PC-9 (cell line): ENCODE measurements at regions not wholly inside any gene's neighbourhood (a gene's known extent, or its start where the extent isn't known, plus 50 kb on each side); places are given as distances from the start of the nearest gene placed in this dataset.

ENCODE experiments used
- BruUV-seq: library from RNA; stranded (reverse); fragments of 400-500 nt; replicated peaks from 2 replicates; lab custom pipeline; 2021; lab: Mats Ljungman, UMichigan
- CTCF ChIA-PET: fragments of 300-600 bp; sonication (Branson Sonifier 250); formaldehyde crosslinking; loops from one replicate; lab custom pipeline; 2022; ENCODE audit warnings: antibody characterized with exemption; lab: Charles Lee
- POLR2A ChIA-PET: fragments of 300-600 bp; sonication (Branson Sonifier 250); formaldehyde crosslinking; loops from one replicate; lab custom pipeline; 2022; ENCODE audit warnings: antibody characterized with exemption; ENCODE audit not compliant: unreplicated experiment; lab: Charles Lee
- DNase-seq, 2 experiments: peaks; one replicate each; pipeline versions ENCODE4 v3.0.0 to v3.0.0-alpha.2; 2015 to 2022; ENCODE audit warnings: mixed read lengths in 1 of 2
- H2AFZ ChIP-seq: fragments of 200-600 bp; sonication (generic); 2 replicates; pipeline ENCODE4 v1.8.1; 2017; ENCODE audit warnings: antibody characterized with exemption
- H3F3A ChIP-seq: fragments of 200-600 bp; sonication (generic); 2 replicates; pipeline ENCODE4 v1.8.1; 2017; ENCODE audit warnings: antibody characterized with exemption, mild to moderate bottlenecking, low read depth; ENCODE audit not compliant: insufficient read depth
- H3K27ac ChIP-seq: fragments of 200-600 bp; sonication (generic); 2 replicates; pipeline ENCODE4 v1.6.1; 2016; ENCODE audit warnings: mixed run types
- H3K27me3 ChIP-seq: fragments of 200-600 bp; sonication (generic); 2 replicates; pipeline ENCODE4 v1.6.1; 2016; ENCODE audit warnings: low read depth, mixed run types; ENCODE audit not compliant: insufficient read depth
- H3K36me3 ChIP-seq: fragments of 200-600 bp; sonication (generic); 2 replicates; pipeline ENCODE4 v1.6.1; 2016; ENCODE audit warnings: low read depth, mixed run types
- H3K4me1 ChIP-seq: fragments of 200-600 bp; sonication (generic); replicated peaks from 2 replicates; pipeline ENCODE4 v1.6.1; 2016; ENCODE audit warnings: mixed run types; ENCODE audit not compliant: insufficient read depth
- H3K4me2 ChIP-seq: fragments of 200-600 bp; sonication (generic); 2 replicates; pipeline ENCODE4 v1.6.1; 2017; ENCODE audit warnings: mixed run types
- H3K4me3 ChIP-seq: fragments of 200-600 bp; sonication (generic); 2 replicates; pipeline ENCODE4 v1.6.1; 2016; ENCODE audit warnings: mixed run types
- H3K79me2 ChIP-seq: fragments of 200-600 bp; sonication (generic); 2 replicates; pipeline ENCODE4 v1.6.1; 2017; ENCODE audit warnings: low read depth, mixed run types
- H3K9me2 ChIP-seq: fragments of 200-600 bp; sonication (generic); 2 replicates; pipeline ENCODE4 v1.8.1; 2017; ENCODE audit warnings: mild to moderate bottlenecking; ENCODE audit not compliant: insufficient read depth
- H3K9me3 ChIP-seq: fragments of 200-600 bp; sonication (generic); 2 replicates; pipeline ENCODE4 v1.8.1; 2016; ENCODE audit warnings: low read depth; ENCODE audit not compliant: insufficient read depth
- H4K20me1 ChIP-seq: fragments of 200-600 bp; sonication (generic); 2 replicates; pipeline ENCODE4 v1.8.1; 2017; ENCODE audit not compliant: insufficient read depth
- EZH2 ChIP-seq: fragments of 200-600 bp; sonication (generic); IDR thresholded peaks from 2 replicates; pipeline ENCODE4 v1.8.0; 2017; ENCODE audit warnings: antibody characterized with exemption, low read depth
- intact Hi-C: fragments of 100-400 bp; cut with micrococcal nuclease; formaldehyde crosslinking; loops from one replicate; pipeline ENCODE4 v1.10.0; 2022; ENCODE audit not compliant: unreplicated experiment
- TF ChIP-seq, protein P1 (sequence below): fragments of 200-600 bp; sonication (generic); conservative IDR thresholded peaks from 2 replicates; pipeline ENCODE4 v1.6.1; 2017; ENCODE audit warnings: mixed run types, antibody characterized with exemption, mild to moderate bottlenecking, moderate library complexity

DNA sequence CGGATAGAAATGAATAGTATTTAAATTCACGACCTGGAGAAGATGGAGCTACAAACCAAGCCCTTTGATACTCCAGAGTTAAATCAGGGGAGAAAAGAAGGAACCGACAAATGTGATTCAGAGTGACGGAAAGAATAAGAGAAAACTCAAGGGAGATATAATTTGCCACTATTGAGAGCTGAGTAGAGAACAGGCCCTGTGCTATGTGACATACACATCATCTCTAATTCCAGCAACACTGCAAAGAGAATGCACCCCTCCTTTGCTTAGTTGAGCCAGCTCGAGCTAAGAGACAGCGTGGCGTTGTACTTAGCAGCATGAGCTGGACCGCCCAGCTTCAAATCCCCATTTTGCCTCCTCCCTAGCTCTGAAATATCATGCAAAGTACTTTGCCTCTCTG, 266.4 kb upstream of the TENM3 start:
- Histone ChIP-seq H2AFZ (no peak overlapping the region), H3K4me1 (no peaks in the 10 kb centered on the region), H3K9me2 (no peaks in the 10 kb centered on the region), H3K36me3 (no peaks in the 10 kb centered on the region), H3K9me3 (no peaks in the 10 kb centered on the region), H3K27me3 (peaks cover 6% of the 10 kb centered on the region; the same call in 1 of the 2 replicates), H3K79me2 (no peaks in the 10 kb centered on the region), H3K4me3 (no peak overlapping the region), H3F3A (no peaks in the 10 kb centered on the region), H3K27ac (no peak overlapping the region), H3K4me2 (no peak overlapping the region), H4K20me1 (no peaks in the 10 kb centered on the region)
- ChIA-PET CTCF (no interaction called here), POLR2A (no interaction called here)
- no TSS peak for BruUV-seq
- TF ChIP-seq, protein P1, sequence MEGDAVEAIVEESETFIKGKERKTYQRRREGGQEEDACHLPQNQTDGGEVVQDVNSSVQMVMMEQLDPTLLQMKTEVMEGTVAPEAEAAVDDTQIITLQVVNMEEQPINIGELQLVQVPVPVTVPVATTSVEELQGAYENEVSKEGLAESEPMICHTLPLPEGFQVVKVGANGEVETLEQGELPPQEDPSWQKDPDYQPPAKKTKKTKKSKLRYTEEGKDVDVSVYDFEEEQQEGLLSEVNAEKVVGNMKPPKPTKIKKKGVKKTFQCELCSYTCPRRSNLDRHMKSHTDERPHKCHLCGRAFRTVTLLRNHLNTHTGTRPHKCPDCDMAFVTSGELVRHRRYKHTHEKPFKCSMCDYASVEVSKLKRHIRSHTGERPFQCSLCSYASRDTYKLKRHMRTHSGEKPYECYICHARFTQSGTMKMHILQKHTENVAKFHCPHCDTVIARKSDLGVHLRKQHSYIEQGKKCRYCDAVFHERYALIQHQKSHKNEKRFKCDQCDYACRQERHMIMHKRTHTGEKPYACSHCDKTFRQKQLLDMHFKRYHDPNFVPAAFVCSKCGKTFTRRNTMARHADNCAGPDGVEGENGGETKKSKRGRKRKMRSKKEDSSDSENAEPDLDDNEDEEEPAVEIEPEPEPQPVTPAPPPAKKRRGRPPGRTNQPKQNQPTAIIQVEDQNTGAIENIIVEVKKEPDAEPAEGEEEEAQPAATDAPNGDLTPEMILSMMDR = no peak
- TF ChIP-seq EZH2 = no peak
- DNase-seq = no peak
- intact Hi-C loops = no loop called here

GRCh38 chr4:181982437-181982836, 260.8 kb upstream of the TENM3 start:
- POLR2A ChIA-PET = no interaction called here
- CTCF ChIA-PET = no interaction called here

DNA sequence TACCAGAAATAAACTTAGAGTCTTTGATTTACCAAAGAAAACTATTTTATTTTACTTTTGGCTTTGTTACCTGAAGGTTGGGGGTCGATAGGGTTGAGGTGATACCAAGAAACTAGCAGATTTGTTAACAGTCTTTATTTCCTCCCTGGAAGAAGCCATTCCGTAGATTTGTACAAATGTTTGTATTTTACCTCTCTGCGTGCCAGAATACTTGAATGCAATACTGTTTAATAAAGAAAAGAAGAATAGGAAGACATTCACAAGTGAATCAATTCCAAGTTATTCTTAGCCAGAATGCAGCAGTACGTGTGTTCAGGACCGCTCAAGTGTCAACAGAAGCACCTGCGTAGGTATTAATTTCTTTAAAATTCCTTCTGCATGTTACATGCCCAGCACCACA, 260.3 kb upstream of the TENM3 start:
- H4K20me1 ChIP-seq = no peaks in the 10 kb centered on the region
- H3K4me1 ChIP-seq = no peaks in the 10 kb centered on the region
- no peaks in the 10 kb centered on the region for H3K9me2 ChIP-seq
- no peaks in the 10 kb centered on the region for H3K36me3 ChIP-seq
- H3K4me2 ChIP-seq = no peak overlapping the region
- no TSS peak for BruUV-seq
- H3K4me3 ChIP-seq = no peak overlapping the region
- no peaks in the 10 kb centered on the region for H3K9me3 ChIP-seq
- no peak for DNase-seq
- POLR2A ChIA-PET = no interaction called here
- CTCF ChIA-PET = no interaction called here
- no peak for TF ChIP-seq EZH2
- TF ChIP-seq, protein P1 = no peak
- intact Hi-C loops = no loop called here
- no peaks in the 10 kb centered on the region for H3K27me3 ChIP-seq
- no peak overlapping the region for H3K27ac ChIP-seq
- H3F3A ChIP-seq = no peaks in the 10 kb centered on the region
- no peak overlapping the region for H2AFZ ChIP-seq
- no peaks in the 10 kb centered on the region for H3K79me2 ChIP-seq

More at GRCh38 chr4:181982437-181982836, 260.8 kb upstream of the TENM3 start:
- BruUV-seq = no TSS peak
- Histone ChIP-seq H3K9me3 (no peaks in the 10 kb centered on the region), H3K4me1 (no peaks in the 10 kb centered on the region), H3K36me3 (no peaks in the 10 kb centered on the region), H3K4me2 (no peak overlapping the region), H3F3A (no peaks in the 10 kb centered on the region), H3K27ac (no peak overlapping the region), H3K9me2 (no peaks in the 10 kb centered on the region), H3K79me2 (no peaks in the 10 kb centered on the region), H2AFZ (no peak overlapping the region), H3K4me3 (no peak overlapping the region), H3K27me3 (no peaks in the 10 kb centered on the region), H4K20me1 (no peaks in the 10 kb centered on the region)
- TF ChIP-seq, protein P1 = no peak
- no peak for TF ChIP-seq EZH2
- no peak for DNase-seq
- intact Hi-C loops = no loop called here
